Astrocyte of the cerebellum (primary cell): ENCODE measurements at regions not wholly inside any gene's neighbourhood (a gene's known extent, or its start where the extent isn't known, plus 50 kb on each side); places are given as distances from the start of the nearest gene placed in this dataset.
"Not testable (repeated sequence)": the region's sequence is repeated elsewhere in the genome, so short reads cannot be mapped to it uniquely, and the experiment has no call there.

ENCODE experiments used
- DNase-seq: peaks from one replicate; pipeline ENCODE4 v3.0.0-alpha.2; 2011; ENCODE audit warnings: low read depth
- H3K4me3 ChIP-seq: 2 replicates; pipeline ENCODE4 v1.5.1; 2011; ENCODE audit warnings: mild to moderate bottlenecking, low read depth, low read length, moderate library complexity
- CTCF ChIP-seq: IDR thresholded peaks from 2 replicates; pipeline ENCODE4 v1.5.1; 2012; ENCODE audit warnings: low read length, low read depth, moderate library complexity, mild to moderate bottlenecking; ENCODE audit errors: missing control alignments
- in situ Hi-C: cut with HindIII; loops from 2 replicates; pipeline ENCODE4 v1.10.0; 2017; ENCODE audit warnings: low sequenced_read_pairs

GRCh38 chr9:71431931-71432330 lies 310.5 kb upstream of the TRPM3 start:
- no peak for TF ChIP-seq CTCF
- in situ Hi-C loops = no loop called here
- no peak for DNase-seq
- H3K4me3 ChIP-seq = no peak overlapping the region

- DNase-seq, in situ Hi-C loops, H3K4me3 ChIP-seq: not testable (repeated sequence)
These were observed 285.9 kb upstream of the TRPM3 start for GRCh38 chr9:71407341-71407740.

DNA sequence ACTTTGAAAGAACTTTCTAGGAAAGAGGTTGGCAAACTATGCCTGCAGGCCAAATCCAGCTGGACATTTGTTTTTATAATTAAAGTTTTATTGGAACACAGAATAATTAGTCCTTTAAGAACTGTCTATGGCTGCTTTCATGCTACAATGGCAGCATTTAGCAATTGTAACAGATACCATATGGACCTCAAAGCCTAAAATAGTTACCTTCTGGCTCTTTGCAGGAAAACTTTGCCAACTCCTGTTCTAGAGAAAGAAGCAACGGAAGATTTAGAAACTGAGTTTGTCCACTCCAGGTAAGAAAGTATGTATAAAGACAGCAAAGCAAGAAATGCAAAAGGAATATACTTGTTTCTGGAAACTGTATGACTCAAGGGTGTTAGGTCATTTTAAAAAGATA lies 281.7 kb upstream of the TRPM3 start:
- no peak overlapping the region for H3K4me3 ChIP-seq
- in situ Hi-C loops = no loop called here
- no peak for DNase-seq
- TF ChIP-seq CTCF = no peak

GRCh38 chr9:71393005-71393404 lies 271.6 kb upstream of the TRPM3 start:
- DNase-seq = no peak
- in situ Hi-C loops = no loop called here
- TF ChIP-seq CTCF = no peak
- H3K4me3 ChIP-seq = no peak overlapping the region

GRCh38 chr9:71384343-71384742 lies 262.9 kb upstream of the TRPM3 start:
- no peak for DNase-seq
- no peak for TF ChIP-seq CTCF
- in situ Hi-C loops = no loop called here

DNA sequence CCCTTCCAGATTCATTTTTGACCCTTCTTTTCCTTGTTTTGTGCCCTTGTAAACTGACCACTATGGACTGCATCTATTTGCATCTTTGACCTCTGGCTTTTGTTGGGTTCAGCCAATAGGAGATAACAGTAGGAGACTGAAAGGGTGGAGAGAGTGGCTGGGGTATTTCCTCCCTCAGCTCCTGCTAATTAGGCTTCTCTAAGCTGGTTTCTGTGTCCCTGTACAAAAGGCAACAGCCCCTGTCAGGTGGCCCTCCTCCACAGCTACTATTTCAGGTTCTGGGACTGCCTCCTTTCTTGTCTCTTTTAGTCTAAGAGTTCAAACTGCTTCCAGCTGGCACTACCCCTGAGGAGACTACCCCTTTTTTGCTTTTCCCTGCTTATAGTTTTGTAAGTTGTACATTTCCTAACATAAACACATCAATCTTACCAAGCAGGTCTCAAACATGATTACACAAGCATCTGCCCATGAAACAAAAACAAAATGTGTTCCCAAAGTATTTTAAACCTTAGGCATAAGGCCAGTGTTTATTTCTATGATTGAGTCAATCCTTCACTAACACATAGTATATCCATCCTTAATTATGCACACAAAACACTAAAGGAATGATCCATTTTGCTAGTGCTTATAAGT lies 262.0 kb upstream of the TRPM3 start:
- in situ Hi-C loops = no loop called here
- no peak overlapping the region for H3K4me3 ChIP-seq
- no peak for DNase-seq
- no peak for TF ChIP-seq CTCF

More at GRCh38 chr9:71384343-71384742, 262.9 kb upstream of the TRPM3 start:
- H3K4me3 ChIP-seq = no peak overlapping the region

GRCh38 chr9:71368157-71368556 lies 246.7 kb upstream of the TRPM3 start:
- no peak for TF ChIP-seq CTCF
- in situ Hi-C loops = no loop called here
- no peak for DNase-seq
- no peak overlapping the region for H3K4me3 ChIP-seq
